Frontal cortex (tissue), 3 donors: ENCODE measurements at regions not wholly inside any gene's neighbourhood (a gene's known extent, or its start where the extent isn't known, plus 50 kb on each side); places are given as distances from the start of the nearest gene placed in this dataset.

Source experiments
- DNase-seq, 2 donors: peaks; one replicate each; pipeline ENCODE4 v3.0.0; 2012; ENCODE audit warnings: low spot score in 2 of 2
- FAIRE-seq: peaks from 2 replicates; lab custom pipeline; 2012; peaks lifted over from hg19 to GRCh38; lab: Jason Lieb, UNC
- donor health status: control.
- donor health status: control.
- donor health status: control.

DNA sequence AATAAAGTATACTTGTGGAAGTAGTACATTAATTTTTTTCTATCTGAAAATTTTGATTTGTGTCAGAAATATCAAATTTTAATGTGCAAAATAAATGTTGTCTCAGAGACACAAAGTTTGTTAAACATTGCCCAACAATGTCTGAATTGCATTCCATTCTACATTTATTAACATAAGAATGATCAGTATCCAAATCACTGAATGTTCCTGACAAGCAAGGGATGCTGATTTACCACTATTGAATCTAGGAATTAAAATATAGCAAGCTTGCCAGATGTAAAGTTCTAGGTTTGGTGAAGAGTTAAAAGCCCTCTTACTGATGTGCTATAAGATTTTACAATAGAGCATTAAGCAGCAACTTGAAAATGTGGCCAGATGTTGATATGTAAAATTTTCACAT lies 489.2 kb upstream of the CTSO start:
- FAIRE-seq (no peak), DNase-seq (no peak)

DNA sequence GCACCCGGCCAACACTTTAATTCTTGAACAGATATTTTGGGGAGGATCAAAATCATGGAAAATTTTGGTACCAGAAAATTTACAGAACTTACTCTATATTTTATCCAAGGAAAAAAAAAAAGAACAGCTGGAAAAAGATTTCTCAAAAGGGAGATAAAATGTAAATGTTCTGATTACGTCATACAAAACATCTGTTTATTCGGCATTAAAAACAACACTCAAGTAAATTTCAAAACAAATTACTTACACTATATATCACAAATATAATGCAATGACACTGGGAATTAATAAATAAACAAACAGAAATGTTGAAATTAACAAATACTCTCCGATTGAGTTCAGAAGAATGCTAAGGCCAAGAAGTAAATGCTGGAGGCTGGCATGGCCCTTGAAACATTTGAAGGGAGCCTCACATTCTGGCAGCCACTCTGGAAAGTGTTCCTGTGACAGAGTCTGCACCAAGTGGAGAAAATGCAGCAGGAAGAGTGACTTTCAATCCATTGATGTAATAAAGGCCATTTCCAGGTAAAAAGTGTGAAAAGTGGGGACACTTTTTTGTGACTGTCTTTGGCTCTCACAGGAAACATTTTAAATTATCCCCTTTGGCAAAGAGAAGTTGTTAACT lies 486.0 kb upstream of the CTSO start:
- DNase-seq, result no peak
- FAIRE-seq, result no peak

- DNase-seq, result no peak
- FAIRE-seq, result no peak
These were observed 484.0 kb upstream of the CTSO start for GRCh38 chr4:156437666-156438065.

GRCh38 chr4:156422576-156422975 lies 468.9 kb upstream of the CTSO start:
- FAIRE-seq, result no peak
- no peak for DNase-seq

- FAIRE-seq, result no peak
These were observed 467.0 kb upstream of the CTSO start for GRCh38 chr4:156420623-156421022.

GRCh38 chr4:156419080-156419685 lies 465.5 kb upstream of the CTSO start:
- no peak for FAIRE-seq
- no peak for DNase-seq

More at GRCh38 chr4:156420623-156421022, 467.0 kb upstream of the CTSO start:
- DNase-seq, result no peak

GRCh38 chr4:156414406-156414805 lies 460.7 kb upstream of the CTSO start:
- DNase-seq (no peak), FAIRE-seq (no peak)

DNA sequence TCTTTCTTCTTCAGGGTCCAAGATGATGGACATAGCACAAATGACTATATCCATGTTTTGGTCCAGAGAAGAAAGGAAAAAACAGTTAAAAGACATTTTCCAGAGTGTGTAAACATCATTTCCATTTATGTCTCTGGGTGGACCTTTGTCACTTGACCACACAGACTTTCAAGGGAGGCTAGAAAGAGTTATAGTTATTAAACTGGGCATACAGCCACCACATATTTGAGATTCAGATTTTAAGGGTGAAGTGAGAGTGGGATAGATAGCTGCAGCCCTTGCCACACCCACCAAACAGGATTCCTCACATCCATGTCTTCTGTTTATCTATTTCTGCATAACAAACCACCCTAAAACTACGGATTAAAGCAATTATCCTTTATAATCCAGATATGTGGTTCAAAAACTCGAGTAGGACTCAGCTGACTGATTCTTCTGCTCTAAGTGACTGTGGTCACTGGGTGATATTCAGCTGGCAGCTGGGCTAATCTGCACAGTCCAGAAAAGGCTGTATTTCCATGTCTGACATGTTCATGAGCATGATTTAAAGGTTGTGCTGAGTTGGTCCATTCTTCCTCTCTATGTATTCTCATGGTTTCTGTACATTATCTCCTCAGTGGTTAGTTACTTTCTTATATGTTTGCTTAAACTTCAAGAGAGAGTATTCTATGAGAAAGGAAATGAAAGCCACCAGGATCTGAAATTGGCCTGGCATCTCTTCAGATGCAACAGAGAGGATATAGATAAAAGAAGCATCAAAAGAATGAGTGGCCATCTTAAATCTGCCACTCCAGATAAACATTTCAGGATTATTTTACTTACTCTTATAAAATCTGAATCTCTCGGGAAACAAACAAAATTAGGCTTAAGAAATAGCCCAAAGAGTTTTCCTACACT lies 459.8 kb upstream of the CTSO start:
- DNase-seq (no peak), FAIRE-seq (no peak)

GRCh38 chr4:156411531-156411930 lies 457.9 kb upstream of the CTSO start:
- no peak for DNase-seq

GRCh38 chr4:156408749-156409148 lies 455.1 kb upstream of the CTSO start:
- DNase-seq, result no peak
- FAIRE-seq, result no peak

More at GRCh38 chr4:156411531-156411930, 457.9 kb upstream of the CTSO start:
- FAIRE-seq, result no peak

- no peak for DNase-seq
- FAIRE-seq, result no peak
These were observed 447.7 kb upstream of the CTSO start for GRCh38 chr4:156401371-156401770.

DNA sequence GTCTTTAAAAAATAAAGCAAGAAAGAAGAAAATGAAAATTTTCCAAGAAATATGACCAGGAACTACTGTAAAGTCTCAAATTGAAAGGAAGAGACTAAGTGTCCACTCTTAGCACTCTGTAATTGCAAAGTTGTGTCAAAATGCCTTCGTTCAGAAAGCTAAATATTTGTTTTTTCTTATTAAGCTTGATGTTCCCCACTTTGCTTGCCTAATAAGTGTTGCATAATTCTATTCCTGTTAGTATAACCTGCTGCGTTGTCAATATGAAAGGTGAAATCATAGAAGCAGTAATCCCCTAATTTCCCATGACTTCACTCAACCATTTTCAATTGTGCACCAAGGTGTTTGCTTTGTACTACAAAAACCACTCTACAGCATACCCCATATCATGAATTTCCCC lies 442.9 kb upstream of the CTSO start:
- FAIRE-seq (no peak), DNase-seq (no peak)

GRCh38 chr4:156391325-156391653 lies 437.6 kb upstream of the CTSO start:
- FAIRE-seq (no peak), DNase-seq (no peak)

DNA sequence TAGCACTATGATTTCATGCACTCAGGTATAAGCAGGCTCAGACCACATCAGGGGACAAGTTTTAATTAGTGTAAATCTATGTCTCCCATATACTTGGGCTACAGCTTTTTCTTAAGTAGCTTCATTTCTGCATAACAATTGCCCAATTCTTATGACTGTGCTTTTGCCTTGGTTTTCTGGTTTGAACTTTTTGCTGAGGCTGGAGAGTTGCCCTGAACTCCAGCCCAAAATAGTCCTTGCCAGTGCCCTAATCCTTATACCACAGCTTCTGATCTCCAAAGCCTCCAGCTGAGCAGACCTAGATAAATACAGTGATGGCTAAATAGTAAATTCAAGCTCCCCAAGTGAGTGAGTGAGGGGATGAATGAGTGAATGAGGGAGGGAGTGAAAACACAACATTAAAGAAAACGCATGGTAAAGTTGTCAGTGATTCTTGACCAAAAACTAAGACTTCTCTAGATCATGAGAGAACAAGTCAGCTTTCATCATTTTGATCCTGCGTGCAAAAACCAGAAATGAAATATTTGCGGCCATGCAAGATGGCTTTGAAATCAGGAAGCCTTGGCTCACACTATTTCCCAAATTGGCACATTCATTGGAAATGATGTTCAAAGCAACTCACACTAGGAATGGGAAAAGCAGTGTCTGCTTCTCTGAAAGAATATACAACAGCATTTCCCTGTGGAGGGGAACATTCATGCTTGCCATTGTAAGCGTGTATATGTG lies 437.1 kb upstream of the CTSO start:
- no peak for DNase-seq
- no peak for FAIRE-seq

GRCh38 chr4:156388826-156389225 lies 435.2 kb upstream of the CTSO start:
- no peak for FAIRE-seq

GRCh38 chr4:156378033-156378665 lies 424.5 kb upstream of the CTSO start:
- no peak for FAIRE-seq
- DNase-seq, result no peak

More at GRCh38 chr4:156388826-156389225, 435.2 kb upstream of the CTSO start:
- no peak for DNase-seq

GRCh38 chr4:156377036-156377710 lies 423.5 kb upstream of the CTSO start:
- no peak for FAIRE-seq

GRCh38 chr4:156374894-156375293 lies 421.2 kb upstream of the CTSO start:
- no peak for DNase-seq
- no peak for FAIRE-seq

More at GRCh38 chr4:156377036-156377710, 423.5 kb upstream of the CTSO start:
- DNase-seq, result no peak

- FAIRE-seq, result no peak
- DNase-seq, result no peak
These were observed 420.4 kb upstream of the CTSO start for GRCh38 chr4:156374069-156374468.
